Astrocyte (in vitro differentiated cells and primary cell): ENCODE measurements at regions not wholly inside any gene's neighbourhood (a gene's known extent, or its start where the extent isn't known, plus 50 kb on each side); places are given as distances from the start of the nearest gene placed in this dataset.

ENCODE experiments used
- DNase-seq: peaks from one replicate; pipeline ENCODE4 v3.0.0-alpha.2; 2010; ENCODE audit warnings: low read depth
- FAIRE-seq: peaks from 2 replicates; lab custom pipeline; 2011; peaks lifted over from hg19 to GRCh38; lab: Jason Lieb, UNC
- H2AFZ ChIP-seq: 2 replicates; pipeline ENCODE4 v1.6.0; 2012; ENCODE audit warnings: low read depth, low read length, inconsistent platforms
- H3K27ac ChIP-seq: 2 replicates; pipeline ENCODE4 v1.5.1; 2011; ENCODE audit warnings: low read depth, low read length, inconsistent platforms
- H3K27me3 ChIP-seq: 2 replicates; pipeline ENCODE4 v1.6.0; 2011; ENCODE audit warnings: low read length, inconsistent platforms; ENCODE audit not compliant: insufficient read depth
- H3K36me3 ChIP-seq: 2 replicates; pipeline ENCODE4 v1.5.1; 2011; ENCODE audit warnings: low read length, inconsistent platforms; ENCODE audit not compliant: insufficient read depth
- H3K4me1 ChIP-seq: 2 replicates; pipeline ENCODE4 v1.5.1; 2011; ENCODE audit warnings: low read length, inconsistent platforms; ENCODE audit not compliant: insufficient read depth
- H3K4me2 ChIP-seq: 2 replicates; pipeline ENCODE4 v1.6.0; 2012; ENCODE audit warnings: low read length, inconsistent platforms
- H3K4me3 ChIP-seq: 2 replicates; pipeline ENCODE4 v1.5.1; 2011; ENCODE audit warnings: low read depth, mild to moderate bottlenecking, low read length, inconsistent platforms; ENCODE audit not compliant: insufficient read depth
- H3K79me2 ChIP-seq: 2 replicates; pipeline ENCODE4 v1.6.0; 2012; ENCODE audit warnings: mild to moderate bottlenecking, low read length, inconsistent platforms; ENCODE audit not compliant: insufficient read depth
- H3K9ac ChIP-seq: 2 replicates; pipeline ENCODE4 v1.6.0; 2012; ENCODE audit warnings: mild to moderate bottlenecking, low read length, inconsistent platforms
- H3K9me3 ChIP-seq: 2 replicates; pipeline ENCODE4 v1.5.1; 2012; ENCODE audit warnings: low read depth, mild to moderate bottlenecking, low read length, inconsistent platforms; ENCODE audit not compliant: insufficient read depth
- H4K20me1 ChIP-seq: 2 replicates; pipeline ENCODE4 v1.6.0; 2012; ENCODE audit warnings: low read length, inconsistent platforms; ENCODE audit not compliant: insufficient read depth
- H3K27ac Mint-ChIP-seq: one replicate; pipeline ENCODE4 v1.8.0; 2021; ENCODE audit warnings: mild to moderate bottlenecking, mixed read lengths; ENCODE audit not compliant: unreplicated experiment
- H3K27me3 Mint-ChIP-seq: one replicate; pipeline ENCODE4 v1.8.0; 2021; ENCODE audit warnings: low read depth, mixed read lengths; ENCODE audit not compliant: unreplicated experiment
- H3K36me3 Mint-ChIP-seq: one replicate; pipeline ENCODE4 v1.8.0; 2021; ENCODE audit warnings: low read depth, mixed read lengths; ENCODE audit not compliant: unreplicated experiment
- H3K4me1 Mint-ChIP-seq: one replicate; pipeline ENCODE4 v1.8.0; 2021; ENCODE audit warnings: low read depth, mixed read lengths; ENCODE audit not compliant: unreplicated experiment
- H3K4me3 Mint-ChIP-seq: one replicate; pipeline ENCODE4 v1.8.0; 2021; ENCODE audit warnings: mild to moderate bottlenecking, moderate library complexity, mixed read lengths; ENCODE audit not compliant: unreplicated experiment
- H3K9me3 Mint-ChIP-seq: one replicate; pipeline ENCODE4 v1.8.0; 2021; ENCODE audit warnings: mild to moderate bottlenecking, mixed read lengths; ENCODE audit not compliant: unreplicated experiment
- EZH2 ChIP-seq: IDR thresholded peaks from 2 replicates; pipeline ENCODE4 v1.6.1; 2012; ENCODE audit warnings: mild to moderate bottlenecking, low read length, inconsistent platforms; ENCODE audit not compliant: insufficient read depth
- TF ChIP-seq, protein P1 (sequence below): IDR thresholded peaks from 2 replicates; pipeline ENCODE4 v1.5.1; 2011; ENCODE audit warnings: low read depth, mild to moderate bottlenecking, inconsistent platforms, low read length, moderate library complexity; ENCODE audit not compliant: insufficient read depth

DNA sequence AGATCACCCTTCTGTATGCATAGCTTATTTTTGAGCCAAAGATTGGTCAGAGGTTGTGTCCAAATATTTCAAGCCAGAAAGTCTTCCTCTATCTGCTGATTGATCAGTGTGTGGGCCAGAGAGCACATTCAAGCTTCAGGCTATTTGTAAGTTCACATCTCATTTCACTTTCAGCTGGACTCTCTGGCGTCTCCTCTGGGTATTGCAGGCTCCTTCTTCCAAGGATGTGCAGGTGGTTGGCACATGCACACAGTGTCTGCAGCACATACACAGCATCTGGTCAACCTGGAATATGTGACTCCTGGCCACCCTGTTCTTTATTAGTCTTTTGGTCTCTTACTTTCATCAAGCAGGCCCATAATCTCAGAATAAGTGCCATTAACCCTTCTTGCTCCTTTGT, 516.1 kb downstream of the ANXA1 start:
- Histone ChIP-seq H3K9me3 (no peaks in the 10 kb centered on the region), H3K36me3 (no peaks in the 10 kb centered on the region), H3K27me3 (no peaks in the 10 kb centered on the region), H3K79me2 (no peaks in the 10 kb centered on the region), H3K4me3 (no peak overlapping the region), H4K20me1 (no peaks in the 10 kb centered on the region), H2AFZ (no peak overlapping the region), H3K4me1 (no peaks in the 10 kb centered on the region), H3K9ac (no peak overlapping the region), H3K27ac (no peak overlapping the region), H3K4me2 (no peak overlapping the region)
- no peak for DNase-seq
- no peaks in the 10 kb centered on the region for H3K36me3 Mint-ChIP-seq
- TF ChIP-seq EZH2: no peak
- TF ChIP-seq, protein P1, sequence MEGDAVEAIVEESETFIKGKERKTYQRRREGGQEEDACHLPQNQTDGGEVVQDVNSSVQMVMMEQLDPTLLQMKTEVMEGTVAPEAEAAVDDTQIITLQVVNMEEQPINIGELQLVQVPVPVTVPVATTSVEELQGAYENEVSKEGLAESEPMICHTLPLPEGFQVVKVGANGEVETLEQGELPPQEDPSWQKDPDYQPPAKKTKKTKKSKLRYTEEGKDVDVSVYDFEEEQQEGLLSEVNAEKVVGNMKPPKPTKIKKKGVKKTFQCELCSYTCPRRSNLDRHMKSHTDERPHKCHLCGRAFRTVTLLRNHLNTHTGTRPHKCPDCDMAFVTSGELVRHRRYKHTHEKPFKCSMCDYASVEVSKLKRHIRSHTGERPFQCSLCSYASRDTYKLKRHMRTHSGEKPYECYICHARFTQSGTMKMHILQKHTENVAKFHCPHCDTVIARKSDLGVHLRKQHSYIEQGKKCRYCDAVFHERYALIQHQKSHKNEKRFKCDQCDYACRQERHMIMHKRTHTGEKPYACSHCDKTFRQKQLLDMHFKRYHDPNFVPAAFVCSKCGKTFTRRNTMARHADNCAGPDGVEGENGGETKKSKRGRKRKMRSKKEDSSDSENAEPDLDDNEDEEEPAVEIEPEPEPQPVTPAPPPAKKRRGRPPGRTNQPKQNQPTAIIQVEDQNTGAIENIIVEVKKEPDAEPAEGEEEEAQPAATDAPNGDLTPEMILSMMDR: no peak
- no peaks in the 10 kb centered on the region for H3K4me1 Mint-ChIP-seq
- no peaks in the 10 kb centered on the region for H3K27me3 Mint-ChIP-seq
- H3K4me3 Mint-ChIP-seq: no peak overlapping the region
- no peak overlapping the region for H3K27ac Mint-ChIP-seq
- FAIRE-seq: no peak
- H3K9me3 Mint-ChIP-seq: no peaks in the 10 kb centered on the region

DNA sequence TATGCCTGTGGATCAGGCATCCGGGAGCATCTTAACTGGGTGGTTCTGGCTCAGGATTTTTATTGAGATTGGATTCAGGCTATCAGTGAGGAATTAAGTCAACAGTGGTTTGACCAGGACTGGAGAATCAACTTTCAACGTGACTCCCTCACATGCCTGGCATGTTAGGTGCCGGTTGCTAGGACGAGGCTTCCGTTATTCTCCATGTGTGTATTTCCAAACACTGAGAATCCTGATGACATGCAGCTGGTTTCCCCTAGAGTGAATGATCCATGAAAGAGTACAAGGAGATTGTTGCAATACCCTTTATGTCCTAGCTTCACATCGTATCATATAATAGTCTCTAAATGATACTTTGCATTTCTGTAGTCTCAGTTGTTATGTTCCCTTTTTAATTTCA, 529.2 kb downstream of the ANXA1 start:
- no peak for FAIRE-seq

DNA sequence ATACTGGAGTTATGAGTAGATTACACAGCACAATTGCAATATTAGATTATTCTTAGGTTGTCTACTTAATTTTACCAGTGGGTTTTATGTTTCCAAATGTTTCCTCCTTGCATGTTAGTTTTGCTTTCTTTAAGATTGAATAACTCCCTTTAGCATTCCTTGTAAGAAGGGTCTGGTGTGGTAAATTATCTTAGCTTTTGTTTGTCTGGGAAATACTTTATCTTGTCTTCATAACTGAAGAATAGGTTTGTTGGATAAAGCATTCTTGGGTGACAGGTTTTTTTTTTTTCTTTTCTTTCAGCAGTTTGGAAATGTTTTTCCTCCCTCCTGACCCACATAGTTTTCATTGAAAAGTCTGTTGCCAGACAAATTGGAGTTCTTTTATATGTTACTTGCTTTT, 531.1 kb downstream of the ANXA1 start:
- H3K4me3 ChIP-seq: no peak overlapping the region
- no peak overlapping the region for H3K27ac ChIP-seq
- no peak overlapping the region for H3K4me3 Mint-ChIP-seq
- no peaks in the 10 kb centered on the region for H3K79me2 ChIP-seq
- H3K4me2 ChIP-seq: no peak overlapping the region
- peaks cover 10% of the 10 kb centered on the region for H3K4me1 ChIP-seq
- FAIRE-seq (no peak), DNase-seq (peak; percentile 3)
- no peak overlapping the region for H3K9ac ChIP-seq
- H3K9me3 ChIP-seq: no peaks in the 10 kb centered on the region
- no peaks in the 10 kb centered on the region for H3K27me3 Mint-ChIP-seq
- no peaks in the 10 kb centered on the region for H3K27me3 ChIP-seq
- no peaks in the 10 kb centered on the region for H3K9me3 Mint-ChIP-seq
- no peaks in the 10 kb centered on the region for H3K36me3 ChIP-seq
- TF ChIP-seq, protein P1: no peak
- no peak for TF ChIP-seq EZH2
- no peak overlapping the region for H2AFZ ChIP-seq
- H3K36me3 Mint-ChIP-seq: no peaks in the 10 kb centered on the region
- H3K27ac Mint-ChIP-seq: no peak overlapping the region
- H4K20me1 ChIP-seq: no peaks in the 10 kb centered on the region
- H3K4me1 Mint-ChIP-seq: peaks cover 11% of the 10 kb centered on the region

More for the DNA sequence above, 529.2 kb downstream of the ANXA1 start:
- Histone ChIP-seq H3K9me3 (no peaks in the 10 kb centered on the region), H3K4me3 (no peak overlapping the region), H3K27ac (no peak overlapping the region), H4K20me1 (no peaks in the 10 kb centered on the region), H3K9ac (no peak overlapping the region), H2AFZ (no peak overlapping the region), H3K36me3 (no peaks in the 10 kb centered on the region), H3K27me3 (no peaks in the 10 kb centered on the region), H3K79me2 (no peaks in the 10 kb centered on the region), H3K4me1 (peaks cover 10% of the 10 kb centered on the region), H3K4me2 (no peak overlapping the region)
- H3K9me3 Mint-ChIP-seq: no peaks in the 10 kb centered on the region
- no peak overlapping the region for H3K27ac Mint-ChIP-seq
- H3K36me3 Mint-ChIP-seq: no peaks in the 10 kb centered on the region
- H3K4me3 Mint-ChIP-seq: no peak overlapping the region
- no peak for DNase-seq
- TF ChIP-seq EZH2: no peak
- TF ChIP-seq, protein P1: no peak
- peaks cover 11% of the 10 kb centered on the region for H3K4me1 Mint-ChIP-seq
- H3K27me3 Mint-ChIP-seq: no peaks in the 10 kb centered on the region
